ENCODE measurements at regions not wholly inside any gene's neighbourhood (a gene's known extent, or its start where the extent isn't known, plus 50 kb on each side); places are given as distances from the start of the nearest gene placed in this dataset.

- TF ChIP-seq EZH2 (IDR thresholded peaks at IDR 0.05) (no peak), POLR2AphosphoS5 (IDR thresholded peaks at IDR 0.05; ENCODE audit: borderline replicate concordance, low read depth, low read length) (no peak), FOXP2 (optimal IDR thresholded peaks at IDR 0.05; ENCODE audit: control extremely low read depth, extremely low read length, insufficient read depth) (no peak)
Observed at GRCh38 chr11:28679795-28680468, 571.7 kb downstream of the METTL15 start.
